ENCODE measurements at regions not wholly inside any gene's neighbourhood (a gene's known extent, or its start where the extent isn't known, plus 50 kb on each side); places are given as distances from the start of the nearest gene placed in this dataset.

- intact Hi-C loops (cut with micrococcal nuclease; ENCODE audit: unreplicated experiment): no loop called here
Measured at GRCh38 chr2:114044985-114045384, 155.1 kb downstream of the ACTR3 start.

More at GRCh38 chr2:114044985-114045384, 155.1 kb downstream of the ACTR3 start:
- no peak for TF ChIP-seq MXI1 (IDR thresholded peaks at IDR 0.05; ENCODE audit: low read depth, low read length)
- no peak for TF ChIP-seq FOS (IDR thresholded peaks at IDR 0.05; ENCODE audit: borderline replicate concordance, extremely low read depth, insufficient read length)
- no peak for TF ChIP-seq HCFC1 (IDR thresholded peaks at IDR 0.05; ENCODE audit: low read length)
- TF ChIP-seq ZSCAN29 (IDR thresholded peaks at IDR 0.05): no peak
- no peak for TF ChIP-seq PBX3 (IDR thresholded peaks at IDR 0.05; ENCODE audit: insufficient replicate concordance, low read depth, low read length)
- TF ChIP-seq MAX (IDR thresholded peaks at IDR 0.05; ENCODE audit: low read depth, low read length): no peak
- no peak for TF ChIP-seq ZBTB11 (CRISPR knock-in tag; IDR thresholded peaks at IDR 0.05)
- TF ChIP-seq RB1 (IDR thresholded peaks at IDR 0.05; ENCODE audit: borderline replicate concordance): no peak
- ChIA-PET RAD21 (ENCODE audit: unreplicated experiment) (no interaction called here), SMC1A (ENCODE audit: uncharacterized antibody, unreplicated experiment) (no interaction called here), POLR2A (no interaction called here), CTCF (no interaction called here)
- H4K20me1 ChIP-seq (ENCODE audit: control insufficient read depth, insufficient read depth): no peaks in the 10 kb centered on the region
- H3K27me3 ChIP-seq (replicated peaks in 1 of 2; ENCODE audit: control insufficient read depth in 2 of 2, insufficient read depth in 2 of 2, low read length in 1 of 2): peaks cover 0 to 2% of the 10 kb centered on the region in 2 experiments; a peak in 1 of 4 replicates
- no peak overlapping the region for H3K27ac ChIP-seq (ENCODE audit: control insufficient read depth, insufficient read depth)
- BruUV-seq (replicated peaks): no TSS peak
- in situ Hi-C loops (cut with MboI): no loop called here
- ATAC-seq (no peak), DNase-seq (ENCODE audit: low read depth, low spot score) (no peak), FAIRE-seq (no peak)
- WGBS (ENCODE audit: insufficient coverage, insufficient replicate concordance, low lambda C conversion rate, missing lambda C conversion rate): 28% methylated on average over 5 of the region's 5 CpGs
- H3K79me2 ChIP-seq (ENCODE audit: control insufficient read depth, insufficient read depth, low read length): no peaks in the 10 kb centered on the region
- no peaks in the 10 kb centered on the region for H3K9me3 ChIP-seq (replicated peaks; ENCODE audit: control insufficient read depth, insufficient read depth, low read length)
- H3K4me2 ChIP-seq (ENCODE audit: control insufficient read depth, insufficient read depth): no peak overlapping the region
- H3K4me3 ChIP-seq: no peak overlapping the region
- H3K4me1 ChIP-seq (ENCODE audit: control insufficient read depth, insufficient read depth, low read length): no peaks in the 10 kb centered on the region
- H2AFZ ChIP-seq (ENCODE audit: control insufficient read depth, low read depth, low read length): no peak overlapping the region
- no peak overlapping the region for H3K9ac ChIP-seq (ENCODE audit: control insufficient read depth, insufficient read depth, low read length)
- no peaks in the 10 kb centered on the region for H3K36me3 ChIP-seq (ENCODE audit: control insufficient read depth in 2 of 2, insufficient read depth in 2 of 2, low read length in 1 of 2)
